Endothelial cell of umbilical vein (primary cell): ENCODE measurements at regions not wholly inside any gene's neighbourhood (a gene's known extent, or its start where the extent isn't known, plus 50 kb on each side); places are given as distances from the start of the nearest gene placed in this dataset.

Experiments
- BruUV-seq: library from RNA; stranded (reverse); fragments of 400-500 nt; replicated peaks from 2 replicates; lab custom pipeline; 2021; lab: Mats Ljungman, UMichigan
- CTCF ChIA-PET: fragments of 300-600, 350-600 bp; sonication (Branson Sonifier 250); formaldehyde crosslinking; loops from one replicate; lab custom pipeline; 2021; ENCODE audit warnings: antibody characterized with exemption, inconsistent platforms; lab: Charles Lee
- POLR2A ChIA-PET: fragments of 300-600, 350-600 bp; sonication (Branson Sonifier 250); formaldehyde crosslinking; loops from one replicate; lab custom pipeline; 2021; ENCODE audit warnings: antibody characterized with exemption, inconsistent platforms; lab: Charles Lee
- DNase-seq: peaks from one replicate; pipeline ENCODE4 v3.0.0-alpha.2; 2011; ENCODE audit warnings: low read depth, low spot score
- FAIRE-seq: peaks from 2 replicates; lab custom pipeline; 2011; peaks lifted over from hg19 to GRCh38; lab: Jason Lieb, UNC
- H2AFZ ChIP-seq: 2 replicates; pipeline ENCODE4 v1.6.0; 2012; ENCODE audit warnings: low read depth, low read length, control low read depth, inconsistent platforms
- H3K27ac ChIP-seq: 2 replicates; pipeline ENCODE4 v1.5.1; 2011; ENCODE audit warnings: low read depth, mild to moderate bottlenecking, control low read depth, low read length, moderate library complexity; ENCODE audit not compliant: insufficient read depth
- H3K27me3 ChIP-seq, 2 experiments: 2 replicates each; pipeline versions ENCODE4 v1.6.0 to v1.6.1; 2011; ENCODE audit warnings: low read length in 2 of 2, mixed read lengths in 1 of 2; ENCODE audit not compliant: control insufficient read depth in 2 of 2, insufficient read depth in 2 of 2
- H3K36me3 ChIP-seq, 2 experiments: 2 replicates in 1 of 2; 3 replicates in 1 of 2; pipeline ENCODE4 v1.5.1; 2011; ENCODE audit warnings: low read length in 2 of 2, mild to moderate bottlenecking in 1 of 2, moderate library complexity in 1 of 2; ENCODE audit not compliant: control insufficient read depth in 2 of 2, insufficient read depth in 2 of 2; ENCODE audit errors: extremely low read depth in 1 of 2
- H3K4me1 ChIP-seq: 3 replicates; pipeline ENCODE4 v1.5.1; 2011; ENCODE audit warnings: mild to moderate bottlenecking, low read length; ENCODE audit not compliant: control insufficient read depth, insufficient read depth; ENCODE audit errors: extremely low read depth
- H3K4me2 ChIP-seq: 2 replicates; pipeline ENCODE4 v1.6.1; 2011; ENCODE audit warnings: low read length, control low read depth, mixed read lengths; ENCODE audit not compliant: insufficient read depth
- H3K4me3 ChIP-seq, 3 experiments: fragments of 200-600 bp in 1 of 3; sonication (generic), shearing (Covaris generic) in 1 of 3; replicated peaks in 1 of 3; 2 replicates each; pipeline ENCODE4 v1.5.1; 2011 to 2016; ENCODE audit warnings: control low read depth in 3 of 3, low read length in 3 of 3, mild to moderate bottlenecking in 2 of 3, inconsistent platforms in 1 of 3, low read depth in 1 of 3, moderate library complexity in 1 of 3; ENCODE audit not compliant: insufficient read depth in 1 of 3
- H3K79me2 ChIP-seq: 2 replicates; pipeline ENCODE4 v1.6.0; 2012; ENCODE audit warnings: low read length, inconsistent platforms; ENCODE audit not compliant: control insufficient read depth, insufficient read depth
- H3K9ac ChIP-seq: replicated peaks from 2 replicates; pipeline ENCODE3; 2011; ENCODE audit warnings: low read length, control low read depth; ENCODE audit not compliant: insufficient read depth; ENCODE audit errors: extremely low read depth
- H3K9me1 ChIP-seq: replicated peaks from 3 replicates; pipeline ENCODE4 v1.6.0; 2011; ENCODE audit warnings: mild to moderate bottlenecking, low read length; ENCODE audit not compliant: control insufficient read depth, insufficient read depth; ENCODE audit errors: extremely low read depth
- H3K9me3 ChIP-seq: replicated peaks from 2 replicates; pipeline ENCODE4 v1.5.1; 2012; ENCODE audit warnings: low read length, inconsistent platforms; ENCODE audit not compliant: control insufficient read depth, insufficient read depth
- H4K20me1 ChIP-seq: replicated peaks from 2 replicates; pipeline ENCODE3; 2011; ENCODE audit warnings: mild to moderate bottlenecking, low read length; ENCODE audit not compliant: control insufficient read depth, insufficient read depth; ENCODE audit errors: extremely low read depth
- EZH2 ChIP-seq: IDR thresholded peaks from 2 replicates; pipeline ENCODE4 v1.6.1; 2012; ENCODE audit warnings: borderline replicate concordance, low read depth, mild to moderate bottlenecking, moderate library complexity, low read length, inconsistent platforms; ENCODE audit not compliant: severe bottlenecking
- FOS ChIP-seq: IDR thresholded peaks from 2 replicates; pipeline ENCODE4 v1.6.1; 2011; ENCODE audit warnings: mild to moderate bottlenecking, low read length, moderate library complexity, borderline replicate concordance; ENCODE audit not compliant: insufficient read depth
- GATA2 ChIP-seq: IDR thresholded peaks from 2 replicates; pipeline ENCODE4 v1.7.0; 2011; ENCODE audit warnings: low read depth, mild to moderate bottlenecking, moderate library complexity, mixed read lengths, low read length; ENCODE audit not compliant: insufficient read length, insufficient read depth
- JUN ChIP-seq: IDR thresholded peaks from 2 replicates; pipeline ENCODE4 v1.6.1; 2011; ENCODE audit warnings: borderline replicate concordance, low read depth; ENCODE audit not compliant: insufficient read length, insufficient read depth
- MAX ChIP-seq: IDR thresholded peaks from 2 replicates; pipeline ENCODE4 v1.6.1; 2011; ENCODE audit not compliant: insufficient read depth, insufficient read length
- MYC ChIP-seq: IDR thresholded peaks from one replicate; pipeline ENCODE4 v1.6.1; 2011; ENCODE audit warnings: mild to moderate bottlenecking, low read depth, low read length
- POLR2A ChIP-seq: IDR thresholded peaks from 2 replicates; pipeline ENCODE4 v1.6.1; 2012; ENCODE audit warnings: low read depth, mild to moderate bottlenecking, control low read depth, low read length
- POLR2AphosphoS5 ChIP-seq: IDR thresholded peaks from 2 replicates; pipeline ENCODE4 v1.6.1; 2012; ENCODE audit warnings: low read depth, mild to moderate bottlenecking, control low read depth, low read length, moderate library complexity; ENCODE audit not compliant: insufficient read depth
- dilution Hi-C: fragments of 300-500 bp; cut with MboI; formaldehyde crosslinking; loops from one replicate; pipeline ENCODE4 v1.15.0; 2019; ENCODE audit warnings: low sequenced_read_pairs; ENCODE audit not compliant: extremely low pct_ligation_motif_present
- intact Hi-C: fragments of 100-400 bp; cut with micrococcal nuclease; formaldehyde crosslinking; loops from one replicate; pipeline ENCODE4 v1.10.0; 2022
- TF ChIP-seq, protein P1 (sequence below), 2 donors: IDR thresholded peaks; 1 replicate in 1 of 2; 2 replicates in 1 of 2; pipeline ENCODE4 v1.5.1; 2011; ENCODE audit warnings: low read length in 2 of 2, mild to moderate bottlenecking in 2 of 2, moderate library complexity in 2 of 2, control low read depth in 1 of 2, inconsistent platforms in 1 of 2, low read depth in 1 of 2; ENCODE audit not compliant: insufficient read depth in 1 of 2; ENCODE audit errors: extremely low read depth in 1 of 2

DNA sequence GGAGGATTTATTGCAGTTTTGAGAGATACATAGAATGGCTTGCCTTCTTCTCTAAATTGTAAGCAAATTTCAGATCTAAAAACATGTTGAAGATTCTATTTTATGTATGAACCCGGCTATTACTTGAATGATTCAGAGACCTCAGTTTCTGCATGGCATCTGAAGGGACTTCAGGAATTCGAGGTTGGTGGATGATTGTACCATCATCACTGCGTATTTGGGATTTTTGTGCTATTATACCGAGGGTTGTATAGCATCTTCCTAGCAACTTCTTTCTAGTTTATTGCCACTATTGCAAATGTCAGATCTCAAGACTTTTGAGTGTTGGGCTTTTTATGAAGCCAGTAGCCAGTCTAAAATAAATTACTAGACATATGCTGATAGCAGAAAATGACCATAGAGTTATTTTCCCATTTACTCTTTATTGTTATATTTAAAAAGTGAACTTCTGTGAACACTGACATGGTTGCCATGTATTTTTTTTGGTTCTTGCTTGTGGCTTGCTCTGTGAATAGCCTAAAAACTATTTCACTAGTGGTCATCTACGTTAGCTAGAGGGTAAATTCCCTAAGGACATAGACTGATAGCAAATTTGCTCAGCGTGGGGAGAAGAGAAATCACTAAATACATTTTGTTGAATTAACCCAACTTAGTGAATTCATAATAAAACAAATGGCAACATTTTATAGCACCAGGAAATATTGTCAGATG is 70.6 kb upstream of the KLF12 start:
- Histone ChIP-seq H3K36me3 (no peaks in the 10 kb centered on the region), H3K4me3 (no peak overlapping the region), H2AFZ (no peak overlapping the region), H3K79me2 (no peaks in the 10 kb centered on the region), H3K4me2 (no peak overlapping the region), H3K9ac (no peak overlapping the region), H3K9me3 (no peaks in the 10 kb centered on the region), H3K4me1 (no peaks in the 10 kb centered on the region), H3K27me3 (no peaks in the 10 kb centered on the region), H4K20me1 (no peaks in the 10 kb centered on the region), H3K27ac (no peak overlapping the region), H3K9me1 (no peaks in the 10 kb centered on the region)
- BruUV-seq: no TSS peak
- dilution Hi-C loops: no loop called here
- POLR2A ChIA-PET: no interaction called here
- TF ChIP-seq FOS (no peak), MAX (no peak), POLR2AphosphoS5 (no peak), EZH2 (no peak), POLR2A (no peak), MYC (no peak), JUN (no peak), GATA2 (no peak)
- TF ChIP-seq, protein P1, sequence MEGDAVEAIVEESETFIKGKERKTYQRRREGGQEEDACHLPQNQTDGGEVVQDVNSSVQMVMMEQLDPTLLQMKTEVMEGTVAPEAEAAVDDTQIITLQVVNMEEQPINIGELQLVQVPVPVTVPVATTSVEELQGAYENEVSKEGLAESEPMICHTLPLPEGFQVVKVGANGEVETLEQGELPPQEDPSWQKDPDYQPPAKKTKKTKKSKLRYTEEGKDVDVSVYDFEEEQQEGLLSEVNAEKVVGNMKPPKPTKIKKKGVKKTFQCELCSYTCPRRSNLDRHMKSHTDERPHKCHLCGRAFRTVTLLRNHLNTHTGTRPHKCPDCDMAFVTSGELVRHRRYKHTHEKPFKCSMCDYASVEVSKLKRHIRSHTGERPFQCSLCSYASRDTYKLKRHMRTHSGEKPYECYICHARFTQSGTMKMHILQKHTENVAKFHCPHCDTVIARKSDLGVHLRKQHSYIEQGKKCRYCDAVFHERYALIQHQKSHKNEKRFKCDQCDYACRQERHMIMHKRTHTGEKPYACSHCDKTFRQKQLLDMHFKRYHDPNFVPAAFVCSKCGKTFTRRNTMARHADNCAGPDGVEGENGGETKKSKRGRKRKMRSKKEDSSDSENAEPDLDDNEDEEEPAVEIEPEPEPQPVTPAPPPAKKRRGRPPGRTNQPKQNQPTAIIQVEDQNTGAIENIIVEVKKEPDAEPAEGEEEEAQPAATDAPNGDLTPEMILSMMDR (IDR thresholded peaks at IDR 0.05; ENCODE audit: extremely low read depth in 1 of 2, insufficient read depth in 1 of 2, low read depth in 1 of 2, low read length in 2 of 2): no peak
- CTCF ChIA-PET: no interaction called here
- DNase-seq (no peak), FAIRE-seq (no peak)
- intact Hi-C loops: no loop called here
